Central memory CD8-positive, alpha-beta T cell (primary cell): ENCODE measurements at regions not wholly inside any gene's neighbourhood (a gene's known extent, or its start where the extent isn't known, plus 50 kb on each side); places are given as distances from the start of the nearest gene placed in this dataset.

Experiments
- ATAC-seq: fragments of 150-1000 bp; cut with Tn5 transposase; replicated peaks from 2 replicates; pipeline ENCODE4 v1.10.0; 2022; ENCODE audit warnings: mild to moderate bottlenecking, moderate FRiP score, moderate number of reproducible peaks; ENCODE audit not compliant: poor library complexity, severe bottlenecking; ENCODE audit errors: extremely low read depth
- DNase-seq, 2 donors: peaks; one replicate each; pipeline ENCODE4 v3.0.0; 2021; ENCODE audit warnings: low spot score in 2 of 2
- H3K27ac Mint-ChIP-seq: one replicate; pipeline ENCODE4 v1.8.0; 2022; ENCODE audit warnings: low read depth, mild to moderate bottlenecking, moderate library complexity, mixed read lengths
- H3K27me3 Mint-ChIP-seq: one replicate; pipeline ENCODE4 v1.8.0; 2022; ENCODE audit warnings: mixed read lengths
- H3K36me3 Mint-ChIP-seq: one replicate; pipeline ENCODE4 v1.8.0; 2022; ENCODE audit warnings: mild to moderate bottlenecking, moderate library complexity, mixed read lengths; ENCODE audit not compliant: insufficient read depth
- H3K4me1 Mint-ChIP-seq: one replicate; pipeline ENCODE4 v1.8.0; 2022; ENCODE audit warnings: mixed read lengths
- H3K4me3 Mint-ChIP-seq: one replicate; pipeline ENCODE4 v1.8.0; 2022; ENCODE audit warnings: mild to moderate bottlenecking, moderate library complexity, mixed read lengths
- H3K9me3 Mint-ChIP-seq: one replicate; pipeline ENCODE4 v1.8.0; 2022; ENCODE audit warnings: mixed read lengths

DNA sequence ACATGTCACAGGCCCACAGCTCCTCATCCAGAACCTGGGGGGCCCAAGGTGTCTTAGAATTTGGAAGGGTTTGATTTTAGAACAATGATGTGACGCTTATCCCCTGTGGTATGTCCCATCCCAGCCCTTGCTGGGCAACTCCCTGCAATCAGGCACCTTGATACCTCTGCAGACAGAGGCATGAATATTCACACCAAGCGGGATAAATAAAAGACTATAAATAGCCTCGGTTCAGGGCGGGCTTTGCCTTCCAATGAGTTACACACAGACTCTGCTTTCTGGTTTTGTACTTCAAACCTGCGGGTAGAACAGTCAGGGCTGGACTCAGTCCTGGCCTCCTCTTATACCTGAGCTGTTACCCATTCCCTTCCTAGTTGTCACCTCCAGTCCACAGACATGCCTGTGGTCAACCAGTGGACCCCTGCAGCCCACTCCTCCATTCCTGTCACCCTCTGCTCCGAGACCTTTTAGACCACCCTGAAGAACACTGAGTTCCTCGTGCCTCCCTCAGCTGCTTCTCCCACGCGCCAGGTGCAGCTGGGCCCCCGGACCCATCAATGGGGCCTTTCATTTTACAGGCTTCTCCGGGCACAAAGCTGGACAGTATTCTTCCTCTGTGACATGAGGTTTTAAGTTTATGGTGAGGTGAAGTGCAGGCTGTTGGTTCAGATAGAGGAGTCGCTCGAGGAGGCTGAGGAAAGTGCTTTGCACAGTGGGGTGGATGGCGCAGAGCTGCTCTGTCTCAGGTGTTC, 120.1 kb upstream of the TNR start:
- no peak for ATAC-seq
- H3K27ac Mint-ChIP-seq, result no peak overlapping the region

DNA sequence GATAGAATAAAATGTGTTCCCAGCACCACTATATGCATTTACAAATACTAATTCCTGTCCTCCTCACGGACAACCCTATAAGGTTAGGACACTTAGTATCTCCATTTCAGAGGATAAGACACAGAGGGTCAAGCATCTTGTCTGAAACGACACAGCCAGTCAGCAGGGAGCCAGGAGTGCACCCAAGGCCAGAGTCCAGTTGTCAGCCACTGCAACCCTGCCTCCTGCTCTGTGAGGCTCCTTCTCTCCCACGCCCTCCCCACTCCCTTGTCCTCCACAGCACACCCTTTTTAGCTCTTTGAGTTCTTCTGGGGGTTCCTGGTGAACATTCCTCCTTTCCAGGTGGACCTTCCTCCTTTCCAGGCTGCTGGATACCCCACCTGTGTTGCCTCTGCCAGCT, 119.0 kb upstream of the TNR start:
- H3K27me3 Mint-ChIP-seq, result peaks cover 55% of the 10 kb centered on the region
- H3K4me1 Mint-ChIP-seq, result no peaks in the 10 kb centered on the region
- no peaks in the 10 kb centered on the region for H3K9me3 Mint-ChIP-seq
- H3K4me3 Mint-ChIP-seq, result no peak overlapping the region
- DNase-seq, result no peak
- no peaks in the 10 kb centered on the region for H3K36me3 Mint-ChIP-seq
- H3K27ac Mint-ChIP-seq, result no peak overlapping the region
- no peak for ATAC-seq

More for the DNA sequence above, 120.1 kb upstream of the TNR start:
- Mint-ChIP-seq H3K9me3 (no peaks in the 10 kb centered on the region), H3K4me3 (no peak overlapping the region), H3K36me3 (no peaks in the 10 kb centered on the region), H3K4me1 (no peaks in the 10 kb centered on the region), H3K27me3 (peaks cover 46% of the 10 kb centered on the region)
- no peak for DNase-seq

- Mint-ChIP-seq H3K36me3 (no peaks in the 10 kb centered on the region), H3K27me3 (peaks cover 62% of the 10 kb centered on the region), H3K27ac (no peak overlapping the region), H3K4me3 (no peak overlapping the region), H3K9me3 (no peaks in the 10 kb centered on the region), H3K4me1 (no peaks in the 10 kb centered on the region)
- DNase-seq (no peak), ATAC-seq (no peak)
These were observed 118.4 kb upstream of the TNR start for GRCh38 chr1:175861626-175862367.

DNA sequence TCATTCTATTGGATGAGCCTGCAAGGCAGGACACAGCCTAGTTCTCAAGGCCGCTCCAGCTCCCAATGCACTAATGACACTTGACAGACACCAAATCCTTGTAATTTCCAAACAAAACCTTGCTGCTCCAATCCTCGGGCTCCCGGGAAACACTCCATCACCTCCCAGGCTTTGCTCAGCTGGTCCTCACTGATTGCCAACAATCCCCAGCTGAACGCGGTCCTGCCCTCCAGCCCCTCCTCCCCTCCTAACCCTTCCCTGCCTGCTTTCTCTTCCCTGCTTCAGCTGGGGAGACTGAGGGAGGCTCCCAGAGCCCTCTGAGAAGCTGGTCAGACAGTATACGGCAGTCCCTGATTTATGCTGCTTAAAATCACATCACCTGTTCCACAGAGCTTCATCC, 114.4 kb upstream of the TNR start:
- DNase-seq (no peak), ATAC-seq (no peak)
- Mint-ChIP-seq H3K27me3 (peaks cover 45% of the 10 kb centered on the region), H3K27ac (no peak overlapping the region), H3K9me3 (no peaks in the 10 kb centered on the region), H3K36me3 (no peaks in the 10 kb centered on the region), H3K4me1 (no peaks in the 10 kb centered on the region), H3K4me3 (no peak overlapping the region)

DNA sequence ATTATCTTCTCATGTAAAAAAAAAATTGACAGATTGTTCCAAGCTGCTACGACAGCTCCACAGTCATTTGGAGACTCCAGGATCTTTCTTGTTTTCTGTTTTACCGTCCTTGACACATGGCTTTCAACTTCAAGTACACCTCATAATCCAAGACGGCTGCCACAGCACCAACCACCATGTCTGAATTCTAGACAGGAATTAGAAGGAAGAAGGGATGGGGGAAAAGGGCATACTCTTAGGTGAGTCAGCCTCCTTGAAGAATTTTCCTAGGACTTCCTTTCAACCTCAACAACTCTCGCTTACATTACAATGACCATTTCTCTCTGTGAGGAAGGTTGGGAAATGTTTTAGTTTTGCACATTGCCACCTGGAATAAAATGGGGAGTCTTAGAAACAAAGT, 110.3 kb upstream of the TNR start:
- ATAC-seq (no peak), DNase-seq (no peak)
- Mint-ChIP-seq H3K27me3 (peaks cover 19% of the 10 kb centered on the region), H3K36me3 (no peaks in the 10 kb centered on the region), H3K27ac (no peak overlapping the region), H3K9me3 (no peaks in the 10 kb centered on the region), H3K4me3 (no peak overlapping the region), H3K4me1 (no peaks in the 10 kb centered on the region)

DNA sequence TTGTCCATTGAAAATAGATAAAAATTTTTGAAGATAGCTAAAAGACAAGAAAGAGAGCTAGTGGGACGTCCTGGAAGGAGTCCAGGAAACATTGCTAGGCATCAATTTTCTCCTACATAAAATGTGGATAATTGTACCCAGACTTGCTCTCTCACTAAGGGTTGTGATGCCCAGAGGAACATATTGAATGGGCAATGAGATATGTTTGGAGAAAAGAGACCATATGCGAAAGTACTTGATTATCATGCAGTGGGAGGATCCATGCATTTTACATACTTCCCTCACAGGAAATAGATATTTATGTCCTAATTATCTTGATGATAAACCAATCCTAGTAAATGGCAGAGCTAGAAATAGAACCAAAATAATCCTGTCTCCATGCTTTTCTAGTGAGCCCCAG, 108.4 kb upstream of the TNR start:
- H3K27ac Mint-ChIP-seq, result no peak overlapping the region
- H3K4me3 Mint-ChIP-seq, result no peak overlapping the region
- peaks cover 9% of the 10 kb centered on the region for H3K27me3 Mint-ChIP-seq
- H3K9me3 Mint-ChIP-seq, result no peaks in the 10 kb centered on the region
- no peaks in the 10 kb centered on the region for H3K36me3 Mint-ChIP-seq
- no peak for DNase-seq
- ATAC-seq, result no peak
- no peaks in the 10 kb centered on the region for H3K4me1 Mint-ChIP-seq

DNA sequence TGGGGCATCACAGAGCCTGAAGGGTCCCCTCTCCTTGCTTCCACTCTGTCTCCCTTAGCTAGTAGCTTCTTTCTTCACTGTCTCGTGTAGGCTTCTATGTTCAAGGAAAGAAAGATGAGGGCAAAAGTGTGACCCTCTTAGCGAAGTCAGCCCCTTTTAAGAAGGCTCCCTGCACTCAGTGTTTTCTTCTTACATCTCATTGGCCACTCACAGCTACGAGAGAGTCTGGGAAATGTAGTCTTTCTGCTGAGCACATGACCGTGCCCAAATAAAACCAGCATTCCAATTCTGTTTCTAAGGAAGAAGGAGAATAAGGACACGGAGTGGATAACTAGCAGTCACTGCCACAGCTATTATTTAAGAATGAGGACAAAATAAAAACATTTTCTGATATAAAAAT, 104.9 kb upstream of the TNR start:
- no peaks in the 10 kb centered on the region for H3K9me3 Mint-ChIP-seq
- ATAC-seq, result no peak
- no peak overlapping the region for H3K4me3 Mint-ChIP-seq
- peaks cover 41% of the 10 kb centered on the region for H3K27me3 Mint-ChIP-seq
- no peaks in the 10 kb centered on the region for H3K36me3 Mint-ChIP-seq
- no peaks in the 10 kb centered on the region for H3K4me1 Mint-ChIP-seq
- H3K27ac Mint-ChIP-seq, result no peak overlapping the region
- no peak for DNase-seq

- Mint-ChIP-seq H3K4me3 (no peak overlapping the region), H3K27ac (no peak overlapping the region), H3K4me1 (no peaks in the 10 kb centered on the region), H3K36me3 (no peaks in the 10 kb centered on the region), H3K9me3 (no peaks in the 10 kb centered on the region), H3K27me3 (peaks cover 53% of the 10 kb centered on the region)
- DNase-seq (no peak), ATAC-seq (no peak)
These were observed 102.6 kb upstream of the TNR start for GRCh38 chr1:175845985-175846384.

- Mint-ChIP-seq H3K36me3 (no peaks in the 10 kb centered on the region), H3K27ac (no peak overlapping the region), H3K4me1 (no peaks in the 10 kb centered on the region), H3K9me3 (no peaks in the 10 kb centered on the region), H3K4me3 (no peak overlapping the region), H3K27me3 (peaks cover 59% of the 10 kb centered on the region)
- no peak for DNase-seq
- ATAC-seq, result no peak
These were observed 101.9 kb upstream of the TNR start for GRCh38 chr1:175845338-175845737.

- Mint-ChIP-seq H3K4me1 (no peaks in the 10 kb centered on the region), H3K36me3 (no peaks in the 10 kb centered on the region), H3K9me3 (no peaks in the 10 kb centered on the region), H3K27me3 (peaks cover 64% of the 10 kb centered on the region), H3K27ac (no peak overlapping the region), H3K4me3 (no peak overlapping the region)
- ATAC-seq (no peak), DNase-seq (no peak)
These were observed 101.5 kb upstream of the TNR start for GRCh38 chr1:175844877-175845276.

DNA sequence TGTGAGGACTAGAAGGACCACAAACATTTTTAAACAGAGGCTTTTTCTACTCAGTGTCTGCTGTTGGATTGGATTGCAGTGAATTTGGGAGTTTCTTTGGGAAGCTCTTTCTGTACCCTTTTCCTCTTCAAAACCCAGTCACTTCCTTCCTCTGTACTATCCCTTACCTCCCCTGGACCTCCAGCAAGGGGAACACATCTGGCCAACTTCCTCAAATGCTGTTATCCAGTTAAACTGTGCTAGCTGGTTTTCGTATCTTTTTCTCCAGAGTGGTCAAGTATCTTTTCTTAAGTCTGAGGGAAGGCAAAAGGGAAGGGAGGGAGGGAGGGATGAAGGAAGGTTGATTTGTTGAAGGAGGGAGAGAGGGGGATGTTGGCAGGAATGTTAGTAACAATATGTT, 99.2 kb upstream of the TNR start:
- no peak overlapping the region for H3K27ac Mint-ChIP-seq
- peaks cover 72% of the 10 kb centered on the region for H3K27me3 Mint-ChIP-seq
- H3K4me3 Mint-ChIP-seq, result no peak overlapping the region
- DNase-seq, result no peak
- no peaks in the 10 kb centered on the region for H3K9me3 Mint-ChIP-seq
- no peak for ATAC-seq
- H3K36me3 Mint-ChIP-seq, result no peaks in the 10 kb centered on the region
- no peaks in the 10 kb centered on the region for H3K4me1 Mint-ChIP-seq

- ATAC-seq (no peak), DNase-seq (no peak)
- H3K4me1 Mint-ChIP-seq, result no peaks in the 10 kb centered on the region
- no peaks in the 10 kb centered on the region for H3K9me3 Mint-ChIP-seq
- H3K4me3 Mint-ChIP-seq, result no peak overlapping the region
- peaks cover 65% of the 10 kb centered on the region for H3K27me3 Mint-ChIP-seq
- no peaks in the 10 kb centered on the region for H3K36me3 Mint-ChIP-seq
- no peak overlapping the region for H3K27ac Mint-ChIP-seq
These were observed 98.4 kb upstream of the TNR start for GRCh38 chr1:175841738-175842187.

DNA sequence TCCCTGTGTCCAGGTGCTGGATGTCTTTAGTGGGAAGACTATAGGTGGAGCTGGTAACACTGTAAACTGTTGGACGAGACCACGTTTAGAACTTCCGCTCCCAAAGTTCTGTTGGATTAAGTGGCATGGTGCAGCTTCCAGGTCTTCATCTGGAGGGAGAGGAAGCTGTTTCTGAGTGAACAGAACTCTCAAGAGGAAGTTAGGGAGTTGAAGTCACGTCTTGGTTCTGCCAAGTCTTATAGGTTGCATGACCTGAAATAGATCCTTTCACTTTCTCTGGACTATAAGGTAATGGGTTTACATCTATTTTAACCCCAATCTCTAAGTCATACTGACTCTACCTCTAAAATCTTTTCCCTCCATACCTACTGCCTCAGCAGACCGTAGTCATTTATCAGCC, 97.4 kb upstream of the TNR start:
- H3K36me3 Mint-ChIP-seq, result no peaks in the 10 kb centered on the region
- DNase-seq (no peak), ATAC-seq (no peak)
- no peaks in the 10 kb centered on the region for H3K9me3 Mint-ChIP-seq
- no peak overlapping the region for H3K27ac Mint-ChIP-seq
- H3K4me1 Mint-ChIP-seq, result no peaks in the 10 kb centered on the region
- peaks cover 56% of the 10 kb centered on the region for H3K27me3 Mint-ChIP-seq
- no peak overlapping the region for H3K4me3 Mint-ChIP-seq
